ENCODE measurements at regions not wholly inside any gene's neighbourhood (a gene's known extent, or its start where the extent isn't known, plus 50 kb on each side); places are given as distances from the start of the nearest gene placed in this dataset.
A peak's percentile ranks its signal among the peaks of the same experiment; 100 is the strongest.

- no peak for DNase-seq (ENCODE audit: low read depth, low spot score)
- no peak for TF ChIP-seq CTCF (IDR thresholded peaks at IDR 0.05; ENCODE audit: low read depth, low read length)
- in situ Hi-C loops (cut with HindIII; ENCODE audit: low sequenced_read_pairs): no loop called here
- no peak overlapping the region for H3K4me3 ChIP-seq (ENCODE audit: low read depth, low read length)
These were observed 278.9 kb upstream of the SOX5 start for GRCh38 chr12:24228371-24228770.

GRCh38 chr12:24227551-24227950, 278.1 kb upstream of the SOX5 start:
- no peak for TF ChIP-seq CTCF (IDR thresholded peaks at IDR 0.05; ENCODE audit: low read depth, low read length)
- in situ Hi-C loops (cut with HindIII; ENCODE audit: low sequenced_read_pairs): no loop called here
- no peak overlapping the region for H3K4me3 ChIP-seq (ENCODE audit: low read depth, low read length)
- no peak for DNase-seq (ENCODE audit: low read depth, low spot score)

- in situ Hi-C loops (cut with HindIII; ENCODE audit: low sequenced_read_pairs): no loop called here
- no peak for TF ChIP-seq CTCF (IDR thresholded peaks at IDR 0.05; ENCODE audit: low read depth, low read length)
- no peak overlapping the region for H3K4me3 ChIP-seq (ENCODE audit: low read depth, low read length)
- peak; percentile 96 for DNase-seq (ENCODE audit: low read depth, low spot score)
These were observed 277.4 kb upstream of the SOX5 start for GRCh38 chr12:24226745-24227350.

GRCh38 chr12:24224401-24224800, 274.9 kb upstream of the SOX5 start:
- DNase-seq (ENCODE audit: low read depth, low spot score): no peak
- no peak for TF ChIP-seq CTCF (IDR thresholded peaks at IDR 0.05; ENCODE audit: low read depth, low read length)
- in situ Hi-C loops (cut with HindIII; ENCODE audit: low sequenced_read_pairs): no loop called here
- H3K4me3 ChIP-seq (ENCODE audit: low read depth, low read length): no peak overlapping the region

- no peak for TF ChIP-seq CTCF (IDR thresholded peaks at IDR 0.05; ENCODE audit: low read depth, low read length)
- in situ Hi-C loops (cut with HindIII; ENCODE audit: low sequenced_read_pairs): no loop called here
- no peak for DNase-seq (ENCODE audit: low read depth, low spot score)
- no peak overlapping the region for H3K4me3 ChIP-seq (ENCODE audit: low read depth, low read length)
These were observed 274.5 kb upstream of the SOX5 start for GRCh38 chr12:24223926-24224325.

- peak; percentile 85 for DNase-seq (ENCODE audit: low read depth, low spot score)
- no peak overlapping the region for H3K4me3 ChIP-seq (ENCODE audit: low read depth, low read length)
- no peak for TF ChIP-seq CTCF (IDR thresholded peaks at IDR 0.05; ENCODE audit: low read depth, low read length)
- in situ Hi-C loops (cut with HindIII; ENCODE audit: low sequenced_read_pairs): no loop called here
These were observed 273.5 kb upstream of the SOX5 start for GRCh38 chr12:24222968-24223367.

GRCh38 chr12:24212496-24212895, 263.0 kb upstream of the SOX5 start:
- in situ Hi-C loops (cut with HindIII; ENCODE audit: low sequenced_read_pairs): no loop called here
- TF ChIP-seq CTCF (IDR thresholded peaks at IDR 0.05; ENCODE audit: low read depth, low read length): no peak
- H3K4me3 ChIP-seq (ENCODE audit: low read depth, low read length): no peak overlapping the region
- DNase-seq (ENCODE audit: low read depth, low spot score): no peak

Data from astrocyte of the spinal cord (primary cell).